NT2/D1 (cell line): ENCODE measurements at regions not wholly inside any gene's neighbourhood (a gene's known extent, or its start where the extent isn't known, plus 50 kb on each side); places are given as distances from the start of the nearest gene placed in this dataset.

Experiments used
- DNase-seq: peaks from one replicate; pipeline ENCODE4 v3.0.0-alpha.2; 2011; ENCODE audit warnings: low read depth, low spot score
- H3K27me3 ChIP-seq: 2 replicates; pipeline ENCODE4 v1.6.0; 2011; ENCODE audit warnings: mild to moderate bottlenecking; ENCODE audit not compliant: insufficient read length, insufficient read depth
- H3K36me3 ChIP-seq: 2 replicates; pipeline ENCODE4 v1.6.1; 2011; ENCODE audit warnings: mild to moderate bottlenecking, low read length, mixed read lengths; ENCODE audit not compliant: insufficient read depth, insufficient read length
- H3K4me1 ChIP-seq: 2 replicates; pipeline ENCODE4 v1.5.1; 2011; ENCODE audit not compliant: insufficient read depth, insufficient read length
- H3K4me3 ChIP-seq: 2 replicates; pipeline ENCODE4 v1.5.1; 2011; ENCODE audit warnings: low read depth; ENCODE audit not compliant: insufficient read length
- H3K9ac ChIP-seq: 2 replicates; pipeline ENCODE4 v1.6.0; 2011; ENCODE audit warnings: low read depth; ENCODE audit not compliant: insufficient read length
- H3K9me3 ChIP-seq: 2 replicates; pipeline ENCODE4 v1.5.1; 2011; ENCODE audit warnings: mild to moderate bottlenecking, low read length; ENCODE audit not compliant: insufficient read depth
- SUZ12 ChIP-seq: IDR thresholded peaks from 2 replicates; pipeline ENCODE4 v1.6.1; 2011; ENCODE audit not compliant: insufficient read length, insufficient read depth; ENCODE audit errors: extremely low read depth
- YY1 ChIP-seq: IDR thresholded peaks from 2 replicates; pipeline ENCODE4 v1.6.1; 2011; ENCODE audit not compliant: insufficient read length, insufficient read depth
- ZNF274 ChIP-seq: IDR thresholded peaks from 2 replicates; pipeline ENCODE4 v1.6.1; 2011; ENCODE audit warnings: mild to moderate bottlenecking, low read depth, low read length

GRCh38 chr20:39640147-39640546 lies 678.0 kb downstream of the DHX35 start:
- Histone ChIP-seq H3K27me3 (no peaks in the 10 kb centered on the region), H3K9ac (no peak overlapping the region), H3K4me3 (no peak overlapping the region), H3K9me3 (no peaks in the 10 kb centered on the region), H3K36me3 (no peaks in the 10 kb centered on the region), H3K4me1 (no peaks in the 10 kb centered on the region)
- DNase-seq: no peak
- TF ChIP-seq ZNF274 (no peak), YY1 (no peak), SUZ12 (no peak)

DNA sequence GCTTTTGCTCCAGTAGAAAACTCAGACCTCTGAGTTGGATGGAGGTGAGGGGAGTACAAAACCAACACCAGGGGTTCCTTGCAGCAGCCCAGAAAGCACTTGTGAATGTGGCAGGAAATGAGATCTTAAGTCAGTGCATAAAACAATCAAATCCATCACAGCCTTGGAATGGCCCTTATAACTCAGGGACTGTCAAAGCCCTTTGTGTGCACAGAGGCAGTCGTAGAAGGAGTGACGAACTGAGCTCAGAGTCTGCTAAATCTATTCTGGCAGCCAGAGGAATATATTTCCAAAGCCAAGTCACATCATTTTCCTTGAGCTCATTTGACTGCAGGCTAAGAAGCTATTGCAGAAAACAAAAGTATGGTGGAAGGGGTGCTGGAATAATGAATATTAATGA lies 676.6 kb downstream of the DHX35 start:
- no peaks in the 10 kb centered on the region for H3K9me3 ChIP-seq
- no peak for TF ChIP-seq SUZ12
- TF ChIP-seq ZNF274: no peak
- TF ChIP-seq YY1: no peak
- H3K4me1 ChIP-seq: no peaks in the 10 kb centered on the region
- no peak overlapping the region for H3K4me3 ChIP-seq
- H3K9ac ChIP-seq: no peak overlapping the region
- no peaks in the 10 kb centered on the region for H3K27me3 ChIP-seq
- H3K36me3 ChIP-seq: no peaks in the 10 kb centered on the region
- DNase-seq: no peak

DNA sequence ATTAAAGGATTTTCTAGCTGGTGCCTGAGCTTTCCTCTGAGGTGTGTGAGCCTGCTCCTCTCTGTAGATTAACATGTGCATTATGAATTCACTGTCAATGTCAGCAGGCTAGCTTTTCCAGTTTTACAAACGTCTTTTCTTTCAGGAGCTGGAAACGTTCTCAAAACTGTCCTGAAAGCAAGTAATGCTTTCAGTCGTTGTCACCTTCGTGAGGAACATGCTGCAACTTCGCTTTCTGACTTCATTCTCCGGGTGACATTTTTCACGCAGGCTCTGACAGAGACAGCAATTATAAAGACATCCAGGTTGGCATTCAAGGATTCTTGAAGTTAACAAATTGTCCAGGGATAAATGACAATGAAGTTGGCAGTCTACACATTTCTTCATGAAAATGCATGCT lies 671.5 kb downstream of the DHX35 start:
- no peak for DNase-seq
- Histone ChIP-seq H3K9ac (no peak overlapping the region), H3K36me3 (no peaks in the 10 kb centered on the region), H3K27me3 (no peaks in the 10 kb centered on the region), H3K4me3 (no peak overlapping the region), H3K4me1 (no peaks in the 10 kb centered on the region), H3K9me3 (no peaks in the 10 kb centered on the region)
- TF ChIP-seq SUZ12 (no peak), YY1 (no peak)

GRCh38 chr20:39632757-39633156 lies 670.6 kb downstream of the DHX35 start:
- Histone ChIP-seq H3K36me3 (no peaks in the 10 kb centered on the region), H3K4me1 (no peaks in the 10 kb centered on the region), H3K9ac (no peak overlapping the region), H3K27me3 (no peaks in the 10 kb centered on the region), H3K4me3 (no peak overlapping the region), H3K9me3 (no peaks in the 10 kb centered on the region)
- no peak for TF ChIP-seq YY1
- TF ChIP-seq ZNF274: no peak
- no peak for TF ChIP-seq SUZ12
- DNase-seq: no peak

DNA sequence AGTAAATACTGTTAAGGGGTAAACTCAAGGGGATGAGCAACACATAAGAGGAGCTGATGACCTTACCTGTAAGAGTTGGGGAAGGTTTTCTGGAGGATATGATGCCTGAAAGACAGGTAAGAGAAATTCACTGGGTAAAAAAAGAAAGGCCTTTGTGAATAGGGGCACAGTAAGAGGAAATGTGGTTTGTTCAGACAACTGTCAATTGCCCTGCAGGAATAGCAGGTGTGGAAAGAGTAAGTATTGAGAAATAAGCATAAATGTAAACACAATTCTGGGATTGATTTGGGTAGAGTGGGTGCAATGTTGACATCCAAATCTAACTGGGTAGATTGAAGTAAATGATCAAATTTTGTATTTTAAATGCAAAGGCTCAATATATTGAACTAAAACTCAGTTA lies 670.0 kb downstream of the DHX35 start:
- no peak overlapping the region for H3K4me3 ChIP-seq
- no peak for TF ChIP-seq ZNF274
- TF ChIP-seq SUZ12: no peak
- no peak for TF ChIP-seq YY1
- no peaks in the 10 kb centered on the region for H3K4me1 ChIP-seq
- H3K9me3 ChIP-seq: no peaks in the 10 kb centered on the region
- no peaks in the 10 kb centered on the region for H3K36me3 ChIP-seq
- DNase-seq: no peak
- H3K9ac ChIP-seq: no peak overlapping the region
- H3K27me3 ChIP-seq: no peaks in the 10 kb centered on the region

GRCh38 chr20:39631557-39631956 lies 669.4 kb downstream of the DHX35 start:
- Histone ChIP-seq H3K9me3 (no peaks in the 10 kb centered on the region), H3K36me3 (no peaks in the 10 kb centered on the region), H3K4me3 (no peak overlapping the region), H3K9ac (no peak overlapping the region), H3K4me1 (no peaks in the 10 kb centered on the region), H3K27me3 (no peaks in the 10 kb centered on the region)
- no peak for TF ChIP-seq ZNF274
- no peak for TF ChIP-seq YY1
- no peak for TF ChIP-seq SUZ12
- DNase-seq: no peak

GRCh38 chr20:39630215-39630908 lies 668.2 kb downstream of the DHX35 start:
- H3K4me3 ChIP-seq: no peak overlapping the region
- no peaks in the 10 kb centered on the region for H3K9me3 ChIP-seq
- H3K4me1 ChIP-seq: no peaks in the 10 kb centered on the region
- H3K27me3 ChIP-seq: no peaks in the 10 kb centered on the region
- TF ChIP-seq SUZ12 (no peak), YY1 (no peak), ZNF274 (no peak)
- DNase-seq: no peak
- no peaks in the 10 kb centered on the region for H3K36me3 ChIP-seq
- no peak overlapping the region for H3K9ac ChIP-seq

- Histone ChIP-seq H3K36me3 (no peaks in the 10 kb centered on the region), H3K27me3 (no peaks in the 10 kb centered on the region), H3K9ac (no peak overlapping the region), H3K9me3 (no peaks in the 10 kb centered on the region), H3K4me3 (no peak overlapping the region), H3K4me1 (no peaks in the 10 kb centered on the region)
- no peak for DNase-seq
- TF ChIP-seq ZNF274 (no peak), YY1 (no peak), SUZ12 (no peak)
Observed at GRCh38 chr20:39627765-39628164, 665.6 kb downstream of the DHX35 start.
